GM12891 (cell line): ENCODE measurements at regions not wholly inside any gene's neighbourhood (a gene's known extent, or its start where the extent isn't known, plus 50 kb on each side); places are given as distances from the start of the nearest gene placed in this dataset.

Experiments used
- DNase-seq: peaks from one replicate; pipeline ENCODE4 v3.0.0; 2011; ENCODE audit warnings: low spot score; ENCODE audit not compliant: insufficient read length
- FAIRE-seq: peaks from 2 replicates; lab custom pipeline; 2011; peaks lifted over from hg19 to GRCh38; lab: Jason Lieb, UNC
- PAX5 ChIP-seq: IDR thresholded peaks from 2 replicates; pipeline ENCODE4 v1.6.1; 2011; ENCODE audit warnings: low read length, moderate library complexity, mild to moderate bottlenecking; ENCODE audit not compliant: insufficient read depth, severe bottlenecking
- POLR2A ChIP-seq: IDR thresholded peaks from 2 replicates; pipeline ENCODE4 v1.6.1; 2011; ENCODE audit warnings: low read depth, low read length, control low read depth
- POLR2AphosphoS5 ChIP-seq: IDR thresholded peaks from 2 replicates; pipeline ENCODE4 v1.6.1; 2011; ENCODE audit warnings: low read depth, low read length, control low read depth
- POU2F2 ChIP-seq: IDR thresholded peaks from 2 replicates; pipeline ENCODE4 v1.6.1; 2011; ENCODE audit warnings: low read depth, mild to moderate bottlenecking, control low read depth, low read length, moderate library complexity
- SPI1 ChIP-seq: IDR thresholded peaks from 2 replicates; pipeline ENCODE4 v1.6.1; 2011; ENCODE audit warnings: low read depth, low read length, control low read depth
- TAF1 ChIP-seq: IDR thresholded peaks from 2 replicates; pipeline ENCODE4 v1.6.1; 2011; ENCODE audit warnings: low read depth, low read length, control low read depth

- FAIRE-seq (no peak), DNase-seq (no peak)
- no peak for TF ChIP-seq TAF1
- no peak for TF ChIP-seq POLR2A
- TF ChIP-seq POU2F2 = no peak
- TF ChIP-seq SPI1 = no peak
- no peak for TF ChIP-seq PAX5
- TF ChIP-seq POLR2AphosphoS5 = no peak
Measured at GRCh38 chr5:28880936-28881335, 1842.5 kb upstream of the CDH9 start.

GRCh38 chr5:28877050-28877449 is 1838.7 kb upstream of the CDH9 start:
- FAIRE-seq = no peak
- TF ChIP-seq SPI1 = no peak
- TF ChIP-seq PAX5 = no peak
- TF ChIP-seq POU2F2 = no peak
- TF ChIP-seq TAF1 = no peak
- TF ChIP-seq POLR2AphosphoS5 = no peak
- TF ChIP-seq POLR2A = no peak
- no peak for DNase-seq

- TF ChIP-seq SPI1 = no peak
- no peak for TF ChIP-seq POU2F2
- TF ChIP-seq POLR2AphosphoS5 = no peak
- TF ChIP-seq PAX5 = no peak
- no peak for TF ChIP-seq TAF1
- no peak for TF ChIP-seq POLR2A
- DNase-seq (no peak), FAIRE-seq (no peak)
Measured at GRCh38 chr5:28864006-28864405, 1825.6 kb upstream of the CDH9 start.

GRCh38 chr5:28862860-28863196 is 1824.4 kb upstream of the CDH9 start:
- no peak for FAIRE-seq
- DNase-seq = no peak
- TF ChIP-seq POU2F2 = no peak
- no peak for TF ChIP-seq POLR2AphosphoS5
- no peak for TF ChIP-seq TAF1
- no peak for TF ChIP-seq SPI1
- no peak for TF ChIP-seq PAX5
- TF ChIP-seq POLR2A = no peak

GRCh38 chr5:28862137-28862859 is 1823.9 kb upstream of the CDH9 start:
- DNase-seq = no peak
- no peak for FAIRE-seq
- no peak for TF ChIP-seq TAF1
- no peak for TF ChIP-seq PAX5
- TF ChIP-seq POLR2A = no peak
- no peak for TF ChIP-seq POU2F2
- no peak for TF ChIP-seq SPI1
- no peak for TF ChIP-seq POLR2AphosphoS5

GRCh38 chr5:28855626-28856025 is 1817.2 kb upstream of the CDH9 start:
- no peak for FAIRE-seq
- TF ChIP-seq SPI1 (no peak), POLR2AphosphoS5 (no peak), POLR2A (no peak), TAF1 (no peak), POU2F2 (no peak), PAX5 (no peak)
- DNase-seq = no peak

GRCh38 chr5:28850320-28850921 is 1812.0 kb upstream of the CDH9 start:
- FAIRE-seq (no peak), DNase-seq (no peak)
- TF ChIP-seq POLR2AphosphoS5 (no peak), TAF1 (no peak), SPI1 (no peak), POU2F2 (no peak), POLR2A (no peak), PAX5 (no peak)

- DNase-seq = no peak
- TF ChIP-seq SPI1 (no peak), PAX5 (no peak), POLR2AphosphoS5 (no peak), POU2F2 (no peak), POLR2A (no peak), TAF1 (no peak)
- FAIRE-seq = no peak
Measured at GRCh38 chr5:28831042-28831441, 1792.7 kb upstream of the CDH9 start.

- DNase-seq (no peak), FAIRE-seq (no peak)
- TF ChIP-seq TAF1 = no peak
- no peak for TF ChIP-seq PAX5
- no peak for TF ChIP-seq POLR2AphosphoS5
- TF ChIP-seq POU2F2 = no peak
- no peak for TF ChIP-seq SPI1
- no peak for TF ChIP-seq POLR2A
Measured at GRCh38 chr5:28823231-28823630, 1784.8 kb upstream of the CDH9 start.
